Muscle layer of duodenum (tissue), 2 donors: ENCODE measurements at regions not wholly inside any gene's neighbourhood (a gene's known extent, or its start where the extent isn't known, plus 50 kb on each side); places are given as distances from the start of the nearest gene placed in this dataset.

Experiments
- H3K27ac ChIP-seq: one replicate; pipeline ENCODE4 v1.7.0; 2013; ENCODE audit warnings: mild to moderate bottlenecking, low read length
- H3K27me3 ChIP-seq: one replicate; pipeline ENCODE4 v1.7.0; 2013; ENCODE audit warnings: low read depth, mild to moderate bottlenecking, control low read depth, low read length
- H3K36me3 ChIP-seq, 2 donors: one replicate each; pipeline ENCODE4 v1.7.0; 2013; ENCODE audit warnings: low read length in 2 of 2, control low read depth in 1 of 2, mild to moderate bottlenecking in 1 of 2; ENCODE audit not compliant: insufficient read depth in 2 of 2, control insufficient read depth in 1 of 2
- H3K4me1 ChIP-seq, 2 donors: one replicate each; pipeline ENCODE4 v1.7.0; 2013; ENCODE audit warnings: low read length in 2 of 2, mild to moderate bottlenecking in 2 of 2, control low read depth in 1 of 2, moderate library complexity in 1 of 2; ENCODE audit not compliant: insufficient read depth in 2 of 2, control insufficient read depth in 1 of 2
- H3K4me3 ChIP-seq, 2 donors: one replicate each; pipeline ENCODE4 v1.7.0; 2013; ENCODE audit warnings: low read length in 2 of 2, low read depth in 1 of 2, mild to moderate bottlenecking in 1 of 2
- H3K9me3 ChIP-seq, 2 donors: one replicate each; pipeline ENCODE4 v1.7.0; 2013; ENCODE audit warnings: low read length in 2 of 2, control low read depth in 1 of 2, mild to moderate bottlenecking in 1 of 2; ENCODE audit not compliant: control insufficient read depth in 1 of 2
- donor health status: healthy.

GRCh38 chr6:126253431-126253830, 86.5 kb upstream of the CENPW start:
- Histone ChIP-seq H3K27ac (no peak overlapping the region), H3K4me1 (no peaks in the 10 kb centered on the region), H3K9me3 (peaks cover 0 to 12% of the 10 kb centered on the region in 2 donors), H3K27me3 (no peaks in the 10 kb centered on the region), H3K36me3 (peaks cover 0 to 4% of the 10 kb centered on the region in 2 donors), H3K4me3 (no peak overlapping the region)

GRCh38 chr6:126258150-126258549, 81.8 kb upstream of the CENPW start:
- H3K4me3 ChIP-seq = no peak overlapping the region
- peaks cover 4 to 22% of the 10 kb centered on the region in 2 donors for H3K9me3 ChIP-seq
- no peak overlapping the region for H3K27ac ChIP-seq
- H3K36me3 ChIP-seq = peaks cover 0 to 4% of the 10 kb centered on the region in 2 donors
- H3K4me1 ChIP-seq = no peaks in the 10 kb centered on the region
- H3K27me3 ChIP-seq = no peaks in the 10 kb centered on the region

- Histone ChIP-seq H3K9me3 (peaks cover 4 to 16% of the 10 kb centered on the region in 2 donors), H3K36me3 (peaks cover 0 to 4% of the 10 kb centered on the region in 2 donors), H3K4me1 (no peaks in the 10 kb centered on the region), H3K4me3 (no peak overlapping the region), H3K27ac (no peak overlapping the region), H3K27me3 (no peaks in the 10 kb centered on the region)
These were observed 78.0 kb upstream of the CENPW start for GRCh38 chr6:126261792-126262421.

GRCh38 chr6:126264265-126264664, 75.7 kb upstream of the CENPW start:
- Histone ChIP-seq H3K4me3 (no peak overlapping the region), H3K9me3 (peaks cover 4 to 8% of the 10 kb centered on the region in 2 donors), H3K36me3 (no peaks in the 10 kb centered on the region), H3K27ac (no peak overlapping the region), H3K27me3 (no peaks in the 10 kb centered on the region), H3K4me1 (no peaks in the 10 kb centered on the region)

GRCh38 chr6:126266664-126267063, 73.3 kb upstream of the CENPW start:
- Histone ChIP-seq H3K27ac (no peak overlapping the region), H3K4me1 (no peaks in the 10 kb centered on the region), H3K9me3 (peaks cover 0 to 6% of the 10 kb centered on the region in 2 donors), H3K36me3 (no peaks in the 10 kb centered on the region), H3K4me3 (no peak overlapping the region), H3K27me3 (no peaks in the 10 kb centered on the region)

GRCh38 chr6:126267626-126268025, 72.3 kb upstream of the CENPW start:
- Histone ChIP-seq H3K27ac (no peak overlapping the region), H3K36me3 (no peaks in the 10 kb centered on the region), H3K27me3 (no peaks in the 10 kb centered on the region), H3K4me1 (no peaks in the 10 kb centered on the region), H3K9me3 (no peaks in the 10 kb centered on the region), H3K4me3 (no peak overlapping the region)

GRCh38 chr6:126268092-126268491, 71.8 kb upstream of the CENPW start:
- Histone ChIP-seq H3K36me3 (no peaks in the 10 kb centered on the region), H3K4me3 (no peak overlapping the region), H3K9me3 (no peaks in the 10 kb centered on the region), H3K4me1 (no peaks in the 10 kb centered on the region), H3K27me3 (no peaks in the 10 kb centered on the region), H3K27ac (no peak overlapping the region)

GRCh38 chr6:126280287-126280686, 59.6 kb upstream of the CENPW start:
- Histone ChIP-seq H3K27ac (no peak overlapping the region), H3K9me3 (no peaks in the 10 kb centered on the region), H3K4me3 (no peak overlapping the region), H3K4me1 (no peaks in the 10 kb centered on the region), H3K27me3 (no peaks in the 10 kb centered on the region), H3K36me3 (no peaks in the 10 kb centered on the region)

GRCh38 chr6:126285871-126286365, 54.0 kb upstream of the CENPW start:
- no peaks in the 10 kb centered on the region for H3K27me3 ChIP-seq
- H3K36me3 ChIP-seq = no peaks in the 10 kb centered on the region
- no peaks in the 10 kb centered on the region for H3K4me1 ChIP-seq
- H3K9me3 ChIP-seq = no peaks in the 10 kb centered on the region
- H3K4me3 ChIP-seq = no peak overlapping the region
- no peak overlapping the region for H3K27ac ChIP-seq
